Renal cortical epithelial cell (primary cell): ENCODE measurements at regions not wholly inside any gene's neighbourhood (a gene's known extent, or its start where the extent isn't known, plus 50 kb on each side); places are given as distances from the start of the nearest gene placed in this dataset.
"Not testable (repeated sequence)": the region's sequence is repeated elsewhere in the genome, so short reads cannot be mapped to it uniquely, and the experiment has no call there.

Experiments
- DNase-seq: peaks from one replicate; pipeline ENCODE4 v3.0.0-alpha.2; 2011; ENCODE audit warnings: low read depth

DNA sequence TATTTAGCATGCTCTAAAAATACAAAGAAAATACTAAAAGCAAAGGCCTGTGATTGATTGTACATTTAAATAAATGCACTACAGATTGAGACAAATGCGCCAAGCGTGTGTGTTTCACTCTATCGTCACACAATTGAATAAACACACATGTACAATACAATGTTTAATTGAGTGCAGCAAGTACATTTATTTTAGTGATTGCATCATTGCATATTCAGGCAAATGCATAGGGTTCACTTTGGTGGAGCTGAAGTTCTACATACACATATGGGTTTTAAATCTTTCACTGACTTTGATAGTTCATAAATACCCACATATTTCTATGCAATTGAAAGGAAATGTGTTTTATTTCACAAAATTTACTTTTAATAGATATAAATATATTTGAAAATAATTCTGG, 750.6 kb upstream of the MMS22L start:
- no peak for DNase-seq

DNA sequence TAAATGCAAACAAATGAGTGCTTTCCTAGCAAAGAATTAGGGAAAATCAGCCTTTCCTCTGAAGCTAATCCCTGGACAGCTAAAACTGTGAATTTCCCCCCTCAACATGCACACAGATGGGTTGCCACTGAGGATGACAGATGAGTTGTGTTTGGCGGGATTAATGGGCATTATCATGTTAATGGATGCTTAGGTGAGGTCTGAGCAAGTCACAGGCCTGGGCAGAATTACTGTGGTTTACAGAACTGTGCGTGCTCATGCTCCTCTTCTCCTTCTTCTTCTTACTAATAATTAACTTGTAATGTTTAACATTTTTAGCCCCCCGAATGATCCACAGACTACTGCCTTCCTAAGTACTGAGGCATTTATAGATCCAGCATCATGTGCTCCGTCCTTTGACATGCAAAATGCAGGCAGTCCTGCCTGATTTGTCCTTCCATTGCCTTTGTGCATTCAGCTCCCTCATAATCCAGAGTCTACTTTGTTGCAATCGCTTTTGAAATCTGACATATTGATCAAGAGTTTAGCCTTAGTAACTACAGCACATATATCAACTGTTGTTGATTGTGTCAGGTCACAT, 753.4 kb upstream of the MMS22L start:
- DNase-seq: no peak

DNA sequence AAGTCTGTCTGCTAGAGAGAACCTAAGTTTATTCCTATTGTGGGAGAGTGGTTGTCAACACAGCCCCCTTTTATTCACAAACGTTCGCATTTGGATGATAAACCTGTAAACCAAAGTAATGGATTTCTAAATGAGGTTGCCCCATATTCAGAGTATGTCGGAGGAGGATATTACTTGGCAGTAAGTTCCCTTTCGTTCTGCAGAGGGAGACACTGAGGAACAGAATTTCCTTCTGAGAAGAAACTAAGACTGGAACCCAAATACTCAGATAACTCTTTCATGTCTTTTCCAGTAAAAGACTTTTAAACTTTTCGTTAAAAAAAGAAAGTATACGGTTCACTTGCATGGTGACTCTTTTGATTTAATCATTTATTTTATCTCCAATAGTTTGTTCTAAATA, 754.6 kb upstream of the MMS22L start:
- DNase-seq: no peak

DNA sequence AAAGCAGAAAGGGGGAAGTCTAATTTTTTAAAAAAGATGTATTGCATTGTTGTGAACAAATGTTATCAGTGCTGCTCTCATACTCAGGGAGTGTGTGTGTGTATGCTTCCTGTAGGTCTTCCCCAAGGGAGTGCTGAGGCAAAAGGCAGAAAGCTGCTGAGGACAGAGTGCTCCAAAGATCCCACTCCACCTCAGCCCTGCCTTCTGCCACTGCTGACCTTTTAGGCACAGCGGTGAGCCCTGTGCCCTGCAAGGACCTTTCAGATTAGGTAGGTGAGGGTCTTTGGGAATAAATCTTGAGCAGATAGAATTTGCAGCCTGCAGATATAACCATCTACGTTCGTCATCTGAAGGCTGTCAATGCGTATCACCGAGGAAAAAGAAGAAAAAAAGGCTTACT, 756.4 kb upstream of the MMS22L start:
- no peak for DNase-seq

DNA sequence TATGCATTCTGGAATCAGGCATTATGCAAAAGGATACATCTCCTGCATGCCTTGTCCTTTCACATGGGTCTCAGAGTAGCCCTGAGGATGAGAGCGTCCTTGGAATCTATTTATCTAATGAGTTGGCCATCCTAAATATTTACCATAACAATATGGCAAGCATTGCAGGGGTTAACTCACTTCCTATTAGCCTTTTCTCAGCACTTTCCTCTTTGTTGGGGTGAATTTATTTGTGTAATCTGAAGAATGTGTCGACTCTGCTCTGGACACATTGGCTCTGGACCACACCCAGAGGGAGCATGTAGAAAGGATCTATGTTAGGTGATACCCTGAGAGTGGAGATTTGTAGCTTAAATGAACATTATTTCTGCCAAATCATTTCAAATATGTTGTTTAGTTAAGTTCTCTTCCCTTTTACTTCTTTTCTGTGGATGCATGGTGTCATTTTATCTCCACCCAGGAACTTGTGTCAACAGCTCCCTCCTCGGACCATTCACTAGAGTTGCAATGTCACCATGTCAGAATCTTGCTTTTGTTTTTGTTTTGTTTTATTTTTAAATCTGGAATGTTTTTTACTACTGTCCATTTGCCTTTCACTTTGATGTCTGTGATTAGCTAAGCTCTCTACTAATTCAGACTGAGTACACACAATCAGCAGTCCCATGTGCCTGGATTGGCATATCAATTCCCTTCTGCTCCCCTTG, 757.0 kb upstream of the MMS22L start:
- DNase-seq: peak; percentile 38

DNA sequence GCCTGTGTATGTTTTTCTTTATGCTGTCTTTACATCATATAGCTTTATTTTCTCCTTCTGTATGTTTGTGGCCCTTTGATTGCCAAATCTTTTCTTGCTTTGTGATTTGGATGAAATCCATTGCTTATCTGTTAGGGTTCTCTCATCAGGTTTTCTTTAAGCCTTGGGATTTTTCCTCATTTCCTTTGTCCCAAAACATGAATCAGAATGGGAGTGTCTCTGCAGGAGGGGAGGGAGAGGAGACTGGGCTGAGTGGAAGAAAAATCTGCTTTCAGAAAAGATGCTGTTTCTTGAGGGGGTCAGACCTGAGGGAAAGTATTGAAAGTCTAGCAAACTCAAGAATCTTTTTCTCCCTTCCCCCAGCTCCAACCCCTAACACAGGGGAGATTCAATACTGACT, 758.0 kb upstream of the MMS22L start:
- no peak for DNase-seq

DNA sequence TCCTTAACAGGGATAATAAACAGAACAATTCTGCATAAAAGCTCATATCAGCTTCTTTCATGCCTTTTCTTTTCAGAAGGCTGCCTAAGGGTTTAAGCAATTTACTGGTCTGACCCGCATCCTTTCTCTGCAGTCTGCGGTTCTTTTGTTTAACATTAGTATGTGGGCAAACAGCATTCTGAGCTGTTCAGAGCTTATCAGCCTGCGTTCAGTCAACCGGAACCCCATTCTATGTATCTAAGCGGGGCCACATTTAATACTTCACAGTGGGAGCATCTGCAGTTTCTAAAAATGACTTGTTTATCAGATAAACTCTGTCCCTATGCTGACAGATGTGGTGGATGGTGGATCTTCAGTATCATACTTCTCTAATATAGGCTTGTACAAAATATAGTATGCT, 758.9 kb upstream of the MMS22L start:
- no peak for DNase-seq

DNA sequence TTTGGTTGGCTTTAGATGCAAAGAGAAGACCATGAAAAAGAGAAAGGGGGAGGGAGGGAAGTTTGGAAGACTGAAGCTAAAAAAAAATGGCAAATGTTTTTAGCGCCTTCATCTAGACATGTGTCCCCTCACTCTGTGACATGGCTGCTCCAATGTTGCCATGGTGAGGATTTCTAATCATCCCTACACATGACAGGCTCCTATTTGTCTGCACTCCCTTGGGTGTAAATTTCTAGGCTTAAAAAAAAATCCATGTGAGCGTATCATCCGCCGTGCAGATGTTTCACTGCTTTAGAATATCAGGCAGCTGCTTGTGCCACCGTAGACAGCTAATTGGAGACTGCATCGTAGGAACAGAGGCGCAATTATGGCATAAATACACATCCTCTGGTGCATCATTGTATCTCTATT, 761.1 kb upstream of the MMS22L start:
- DNase-seq: no peak

DNA sequence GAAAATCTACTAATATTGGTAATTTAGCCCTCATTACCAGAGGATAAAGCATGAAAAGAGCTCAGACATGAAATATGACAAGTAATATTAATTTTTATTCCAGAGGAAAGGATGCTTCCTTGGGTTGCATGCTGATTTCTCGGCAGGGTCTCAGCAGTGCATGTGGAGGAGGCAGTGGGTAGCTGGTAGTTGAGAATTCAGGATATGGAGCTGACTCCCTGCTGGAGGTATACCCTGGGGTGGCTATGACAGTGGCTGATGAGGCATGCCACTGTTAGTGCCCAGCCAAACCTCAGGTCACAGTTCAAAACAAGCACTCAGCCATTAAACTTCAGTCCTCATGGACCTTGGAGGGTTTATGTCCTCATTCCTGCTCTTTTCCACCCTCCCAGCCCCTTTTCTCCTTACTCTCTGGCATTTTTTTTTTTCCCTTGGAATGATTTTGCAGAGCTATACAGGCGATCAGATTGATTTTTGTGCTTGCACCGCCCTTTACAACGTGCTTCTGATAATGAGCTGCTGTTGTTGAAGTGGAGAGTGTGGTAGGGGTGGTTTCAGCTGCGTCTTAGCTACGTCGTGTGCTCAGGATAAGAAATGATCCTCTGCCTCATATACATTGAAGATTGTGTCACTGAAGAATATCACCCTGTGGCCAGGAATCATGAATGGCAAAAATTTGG, 761.9 kb upstream of the MMS22L start:
- no peak for DNase-seq

DNA sequence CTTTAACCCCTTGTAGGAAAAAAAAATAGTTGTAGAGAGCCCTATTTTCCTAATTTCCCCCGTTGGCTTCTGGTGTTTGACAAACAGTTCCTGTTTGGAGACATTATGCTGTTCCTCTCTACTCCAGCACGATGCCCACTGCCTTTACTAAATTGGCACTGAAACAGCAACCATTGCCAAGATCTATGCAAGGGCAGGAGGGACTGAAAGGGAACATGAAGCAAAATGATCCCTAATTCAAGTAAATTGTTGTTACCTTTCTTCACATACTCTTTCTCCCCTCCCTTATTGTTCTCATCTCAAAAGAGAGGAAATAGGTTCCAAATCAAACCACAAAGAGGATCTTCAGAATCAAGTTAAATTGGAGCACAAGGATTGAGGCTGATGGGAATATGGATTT, 764.1 kb upstream of the MMS22L start:
- no peak for DNase-seq

DNA sequence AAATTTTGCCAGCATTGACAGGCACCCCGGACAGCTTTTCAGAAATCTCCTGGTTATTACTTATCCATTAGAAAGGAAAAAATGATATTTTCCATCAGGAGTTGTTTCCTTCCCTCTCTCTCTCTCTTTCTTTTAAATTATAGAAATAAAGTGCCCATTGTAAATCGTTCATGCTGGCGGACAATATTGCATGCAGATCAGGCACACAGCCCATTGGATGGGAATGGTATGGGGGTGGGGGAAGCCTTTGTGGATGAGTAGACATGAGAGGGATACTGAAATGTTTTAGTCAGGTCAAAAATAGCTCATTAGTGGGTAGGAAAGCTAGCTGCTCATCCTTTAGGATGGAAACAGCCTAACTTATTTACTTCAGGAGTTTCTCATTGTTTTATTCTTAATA, 764.9 kb upstream of the MMS22L start:
- no peak for DNase-seq

DNA sequence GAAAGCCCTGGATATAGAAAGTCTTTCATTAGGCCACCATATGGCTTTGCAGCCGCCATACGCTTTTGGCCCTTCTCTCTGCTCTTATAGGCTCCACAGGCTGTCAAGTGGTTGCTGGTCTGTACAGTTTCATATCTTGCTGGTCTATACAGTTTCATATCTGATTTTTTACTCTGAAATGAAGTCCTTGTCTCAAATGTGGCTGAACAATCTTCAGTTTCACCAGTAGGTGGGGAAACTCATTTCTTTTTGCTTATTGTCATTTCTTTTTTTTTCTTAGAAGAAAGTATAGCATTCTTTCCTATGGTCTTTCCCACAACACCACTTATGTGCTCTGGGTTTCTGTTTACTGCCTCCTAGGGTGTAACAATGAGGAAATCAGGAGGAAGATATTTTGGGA, 771.4 kb upstream of the MMS22L start:
- DNase-seq: no peak

DNA sequence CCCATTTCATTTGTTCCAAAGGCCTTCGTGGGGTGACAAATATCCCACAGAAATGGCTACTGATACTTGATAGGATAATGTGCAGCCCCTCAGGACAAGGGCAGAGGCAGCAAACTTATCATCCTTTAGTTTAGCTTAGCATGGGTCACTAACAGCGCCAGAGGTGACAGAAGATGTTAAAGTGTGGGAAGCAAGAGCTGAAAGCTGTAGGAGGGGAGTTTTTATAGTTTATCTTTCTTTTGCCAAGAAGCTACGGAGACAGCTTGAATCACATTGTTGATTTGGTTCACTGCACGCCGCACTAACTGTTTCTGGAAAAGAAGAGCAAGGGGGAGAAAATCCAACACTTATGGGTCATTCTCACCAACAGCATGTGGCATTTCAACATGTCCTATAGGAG, 773.9 kb upstream of the MMS22L start:
- DNase-seq: no peak

DNA sequence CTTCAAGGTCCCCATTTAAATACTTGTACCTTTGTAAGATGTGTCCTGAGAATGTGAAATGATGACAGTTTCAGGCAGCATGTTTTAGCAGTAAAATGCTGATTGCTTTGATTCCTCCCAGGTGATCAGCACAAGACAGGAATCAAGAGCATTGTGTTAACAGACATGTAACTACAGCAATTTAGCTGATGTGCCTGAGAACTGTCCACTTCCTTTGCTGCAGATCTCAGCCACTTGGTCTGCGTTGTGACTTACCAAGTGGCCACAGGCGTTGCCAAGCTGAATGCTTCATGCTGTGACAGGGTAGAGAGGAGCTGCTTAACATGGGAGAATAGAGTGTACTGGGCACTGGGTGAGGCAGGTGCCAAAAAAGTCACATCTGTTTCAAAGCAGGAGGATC, 767.0 kb upstream of the POU3F2 start:
- DNase-seq: no peak

DNA sequence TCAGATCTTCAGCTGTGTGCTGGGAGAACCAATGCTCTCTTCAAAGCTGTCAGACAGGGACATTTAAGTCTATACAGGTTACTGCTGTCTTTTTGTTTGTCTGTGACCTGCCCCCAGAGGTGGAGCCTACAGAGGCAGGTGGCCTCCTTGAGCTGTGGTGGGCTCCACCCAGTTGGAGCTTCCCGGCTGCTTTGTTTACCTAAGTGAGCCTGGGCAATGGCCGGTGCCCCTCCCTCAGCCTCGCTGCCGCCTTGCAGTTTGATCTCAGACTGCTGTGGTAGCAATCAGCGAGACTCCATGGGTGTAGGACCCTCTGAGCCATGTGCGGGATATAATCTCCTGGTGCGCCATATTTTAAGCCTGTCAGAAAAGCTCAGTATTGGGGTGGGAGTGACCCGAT, 745.8 kb upstream of the POU3F2 start:
- not testable (repeated sequence) for DNase-seq

DNA sequence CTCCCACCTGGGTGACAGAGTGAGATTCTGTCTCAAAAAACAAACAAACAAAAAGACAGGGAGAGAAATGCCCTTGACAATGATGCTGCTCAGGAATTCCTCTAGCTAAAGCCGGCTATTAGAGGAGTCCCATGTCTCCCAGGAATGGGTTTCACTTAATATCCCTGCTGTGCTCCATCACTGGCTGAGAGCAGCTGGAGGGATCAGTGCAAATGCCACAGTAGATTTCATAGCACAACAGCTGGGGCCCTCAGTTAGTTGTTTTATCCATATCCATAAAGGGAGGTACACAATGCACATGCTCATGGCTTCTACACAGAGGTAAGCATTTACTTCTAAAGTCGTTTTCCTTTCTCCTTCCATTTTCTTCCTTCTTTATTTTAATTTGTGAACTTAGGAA, 742.0 kb upstream of the POU3F2 start:
- DNase-seq: no peak

DNA sequence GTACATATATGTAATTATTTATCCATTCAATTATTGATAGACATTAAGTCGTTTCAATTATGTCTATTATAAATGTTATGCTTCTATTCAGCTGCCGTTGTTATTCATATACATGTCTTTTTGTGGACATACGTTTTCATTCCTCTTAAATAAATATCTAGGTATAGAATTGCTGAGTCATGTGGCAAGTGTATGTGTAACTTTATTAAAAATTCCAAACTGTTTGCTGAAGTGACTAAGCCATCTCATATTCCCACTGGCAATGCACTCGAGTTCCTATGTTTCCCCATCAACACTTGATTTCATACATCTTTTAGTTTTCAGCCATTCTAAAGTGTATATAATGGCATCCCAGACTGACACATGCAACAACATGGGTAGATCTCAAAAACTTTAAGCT, 739.7 kb upstream of the POU3F2 start:
- no peak for DNase-seq

DNA sequence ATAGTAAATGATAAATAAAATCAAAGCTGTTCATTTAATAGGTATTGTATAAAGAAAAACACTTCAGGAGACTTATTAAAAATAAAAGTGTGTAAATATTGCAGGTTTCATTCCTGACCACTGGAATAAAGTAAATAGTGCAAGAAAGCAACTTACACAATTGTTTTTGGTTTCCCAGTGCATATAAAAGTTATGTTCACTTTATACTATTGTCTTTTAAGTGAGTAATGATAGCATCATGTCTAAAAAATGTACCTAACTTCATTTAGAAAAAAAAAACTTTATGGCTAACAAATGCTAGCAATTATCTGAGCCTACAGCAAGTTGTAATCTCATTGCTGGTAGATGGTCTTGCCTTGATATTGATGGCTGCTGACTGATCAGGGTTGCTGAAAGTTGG, 726.6 kb upstream of the POU3F2 start:
- DNase-seq: peak; percentile 2

DNA sequence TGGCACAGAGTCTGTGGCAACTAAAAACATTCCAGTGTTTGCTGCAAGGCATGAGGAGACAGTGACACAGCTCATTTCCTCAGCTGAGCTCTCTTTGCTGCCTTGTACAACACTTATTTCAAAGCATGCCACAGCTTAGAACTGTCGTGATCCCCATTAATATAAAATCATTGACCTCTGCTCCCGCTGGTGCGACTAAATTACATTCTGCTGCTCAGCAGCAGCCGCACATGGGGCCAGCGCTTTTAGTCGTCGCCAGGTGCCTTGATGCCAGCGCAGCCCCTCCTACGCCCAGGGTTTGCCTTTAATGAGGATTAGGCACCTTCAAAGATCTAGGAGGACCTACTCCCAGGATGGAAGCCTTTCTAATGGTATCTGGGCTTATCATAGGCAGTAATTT, 717.9 kb upstream of the POU3F2 start:
- DNase-seq: no peak

DNA sequence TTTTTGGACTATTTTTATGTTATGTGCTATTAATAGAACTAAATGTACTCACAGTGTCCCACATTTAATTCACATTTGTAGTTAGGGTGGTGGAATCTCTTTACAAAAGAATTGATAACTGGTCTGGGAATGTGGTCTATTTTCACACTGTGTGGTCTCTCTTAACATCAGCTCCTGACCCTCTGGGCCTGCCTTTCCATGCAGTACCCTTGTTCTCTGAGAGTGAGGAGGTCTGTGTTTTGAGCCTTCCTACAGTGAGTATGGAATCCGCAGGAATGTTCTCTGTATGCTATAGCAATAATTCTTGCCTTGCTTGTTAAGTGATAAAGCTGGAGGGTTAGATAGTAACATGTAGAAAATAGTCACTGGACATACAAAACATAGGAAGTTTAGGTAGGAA, 717.3 kb upstream of the POU3F2 start:
- no peak for DNase-seq

DNA sequence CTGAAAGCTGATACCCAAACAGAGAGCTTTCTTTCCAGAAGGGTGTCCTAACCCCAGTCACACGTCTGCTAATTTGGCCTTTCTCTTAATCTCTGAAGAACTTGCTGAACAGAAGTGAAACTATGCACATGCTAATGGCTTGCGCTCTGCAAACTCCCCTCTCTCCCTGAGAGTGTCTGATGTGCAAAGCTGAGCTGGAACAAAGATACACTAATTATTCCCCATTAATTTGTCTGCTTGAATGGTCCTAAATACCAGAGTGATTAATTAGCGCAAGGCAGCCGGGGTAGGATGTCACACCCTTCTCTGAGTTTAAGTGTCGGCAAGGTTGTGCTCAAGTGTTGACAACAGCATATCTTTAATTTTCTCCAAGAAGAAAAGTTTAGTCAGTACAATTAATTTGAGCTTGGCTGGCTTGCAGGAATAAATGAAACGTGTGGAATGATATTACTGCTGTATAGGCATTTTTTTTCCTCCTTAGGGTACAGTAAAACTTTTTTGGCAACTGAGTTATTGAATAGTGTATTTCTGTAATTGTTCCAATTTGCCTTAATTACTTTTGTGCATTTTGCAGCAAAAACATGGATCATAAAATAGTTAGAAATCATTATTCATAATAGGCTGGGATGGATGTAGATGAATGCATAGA, 715.9 kb upstream of the POU3F2 start:
- DNase-seq: no peak

DNA sequence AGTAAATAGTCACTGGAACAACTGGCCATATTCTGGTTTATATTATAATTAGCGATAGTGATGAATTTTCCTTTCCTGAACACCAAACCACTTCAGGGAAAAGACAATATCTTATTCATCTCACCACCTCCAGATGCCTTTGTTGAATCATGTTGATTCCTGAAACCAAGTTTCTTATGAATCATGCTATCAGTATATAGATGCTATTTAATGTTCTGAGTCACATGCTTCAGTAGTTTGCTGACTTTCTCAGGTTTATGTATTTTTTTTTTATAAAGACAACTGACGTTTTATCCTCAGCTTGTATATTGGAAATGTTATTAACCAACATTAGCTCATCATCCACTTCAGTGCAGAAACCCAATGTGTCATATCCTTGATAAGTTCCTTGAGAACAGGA, 710.2 kb upstream of the POU3F2 start:
- DNase-seq: peak; percentile 11
